Stimulated activated CD4-positive, alpha-beta T cell treated with anti-CD3 and anti-CD28 coated beads, TNF-alpha, amount 100 ng/mL, for 48 hours (primary cell): ENCODE measurements at regions not wholly inside any gene's neighbourhood (a gene's known extent, or its start where the extent isn't known, plus 50 kb on each side); places are given as distances from the start of the nearest gene placed in this dataset.
"Not testable (repeated sequence)": the region's sequence is repeated elsewhere in the genome, so short reads cannot be mapped to it uniquely, and the experiment has no call there.

ENCODE experiments used
- DNase-seq, 3 donors: peaks; one replicate each; pipeline ENCODE4 v3.0.0-alpha.2; 2020; ENCODE audit warnings: low read depth in 3 of 3

DNA sequence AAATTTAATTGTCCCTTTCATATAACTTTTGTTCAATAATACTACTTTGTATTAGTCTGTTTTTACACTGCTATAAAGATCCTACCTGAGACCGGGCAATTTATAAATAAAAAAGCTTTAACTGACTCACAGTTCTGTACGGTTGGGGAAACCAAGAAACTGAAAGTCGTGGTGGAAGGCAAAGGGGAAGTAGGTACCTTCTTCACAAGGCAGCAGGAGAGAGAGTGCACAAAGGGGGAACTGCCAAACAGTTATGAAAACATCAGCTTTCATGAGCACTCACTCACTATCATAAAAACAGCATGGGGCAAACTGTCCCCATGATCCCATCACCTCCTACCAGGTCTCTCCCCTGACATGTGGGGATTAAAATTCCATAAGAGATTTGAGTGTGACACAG is 1069.0 kb downstream of the FSCB start:
- no peak for DNase-seq

DNA sequence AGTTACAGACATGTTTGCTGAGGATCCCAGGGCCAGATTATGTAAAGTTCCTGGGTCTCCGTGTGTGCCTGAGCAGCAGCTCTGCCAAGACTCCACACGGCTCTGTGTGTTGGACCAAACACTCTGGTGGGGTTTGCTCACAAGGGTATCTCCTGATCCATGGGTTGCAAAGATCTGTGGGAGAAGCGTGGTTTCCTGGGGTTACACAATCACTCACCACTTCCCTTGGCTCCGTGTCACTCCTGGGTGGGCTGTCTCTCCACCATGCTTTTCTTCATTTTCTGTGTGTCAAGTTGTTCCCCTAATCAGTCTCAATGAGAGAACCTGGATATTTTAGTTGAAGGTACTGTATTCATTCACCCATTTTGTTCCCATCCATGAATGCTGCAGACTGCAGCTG is 1088.8 kb downstream of the FSCB start:
- no peak for DNase-seq

DNA sequence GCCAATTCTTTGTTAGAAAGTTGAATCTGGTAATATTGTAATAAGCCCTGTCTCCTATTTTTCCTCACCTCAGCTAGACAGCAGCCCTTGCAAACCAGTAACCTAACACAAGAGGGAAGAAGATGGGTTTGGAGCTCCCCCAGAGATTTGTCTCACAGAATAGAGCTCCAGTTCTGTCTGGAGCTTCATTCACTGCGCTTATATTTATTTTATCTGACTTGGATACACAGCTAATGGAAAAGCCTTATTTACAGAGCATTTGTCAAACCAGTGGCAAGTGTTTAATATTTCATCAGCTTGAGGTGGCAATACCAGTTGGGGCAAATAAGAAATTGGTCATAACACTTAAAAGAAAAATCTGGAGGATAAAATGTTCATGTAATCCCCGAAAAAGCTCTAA is 1094.0 kb downstream of the FSCB start:
- no peak for DNase-seq

DNA sequence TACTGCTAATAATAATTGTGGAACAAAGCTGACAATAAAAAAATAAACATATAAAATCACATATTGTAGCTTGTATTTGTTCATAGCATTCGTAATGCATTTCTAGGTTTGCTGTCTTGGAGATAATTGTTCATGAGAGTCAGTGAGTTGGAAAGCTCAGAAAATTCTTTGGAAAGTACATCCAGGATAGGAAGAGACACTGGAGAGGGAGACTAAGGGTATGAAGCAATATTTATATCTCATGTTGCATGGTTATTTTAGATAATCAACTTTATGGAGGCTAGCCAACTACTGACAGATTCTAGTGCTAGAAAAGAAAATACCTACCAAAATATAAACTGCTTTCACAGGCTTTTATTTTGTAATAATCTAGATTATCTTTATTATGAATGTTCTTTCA is 1095.2 kb downstream of the FSCB start:
- DNase-seq = no peak

DNA sequence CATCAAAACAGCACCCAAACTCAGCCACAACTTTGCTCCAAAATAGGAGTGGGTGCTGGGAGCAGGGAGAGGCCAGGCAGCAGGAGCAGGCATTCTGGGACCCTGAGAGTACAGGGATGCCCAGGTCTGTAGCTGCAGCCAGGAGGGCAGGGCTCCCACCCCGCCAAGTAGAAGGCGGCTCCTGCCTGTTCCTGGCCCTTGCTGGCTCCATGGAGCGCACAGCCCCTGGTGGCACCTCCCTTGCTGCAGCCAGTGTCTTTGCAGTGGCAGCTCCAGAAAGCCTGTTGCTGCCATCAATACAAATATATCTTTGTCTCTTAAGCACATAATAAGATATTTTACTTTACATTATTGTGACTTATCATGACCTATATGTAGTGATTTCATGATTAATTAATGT is 1096.5 kb downstream of the FSCB start:
- DNase-seq = no peak

DNA sequence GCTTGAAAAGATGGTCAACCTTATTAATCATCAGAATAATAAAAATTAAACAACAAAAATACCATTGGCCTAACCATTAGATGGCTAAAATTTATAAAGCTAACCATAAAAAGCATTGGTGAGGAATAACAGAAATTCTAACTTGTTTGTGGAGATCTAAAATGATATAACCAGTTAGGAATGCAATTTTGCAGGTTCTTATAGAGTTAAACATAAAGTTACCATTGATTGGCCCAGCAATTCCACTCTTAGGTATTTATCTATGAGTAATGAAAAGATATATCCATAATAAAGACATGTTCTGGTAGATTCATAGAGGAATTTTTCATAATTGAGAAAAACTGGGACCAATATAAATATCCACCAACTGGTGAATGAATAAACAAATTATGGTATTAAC is 1098.6 kb downstream of the FSCB start:
- DNase-seq = no peak

DNA sequence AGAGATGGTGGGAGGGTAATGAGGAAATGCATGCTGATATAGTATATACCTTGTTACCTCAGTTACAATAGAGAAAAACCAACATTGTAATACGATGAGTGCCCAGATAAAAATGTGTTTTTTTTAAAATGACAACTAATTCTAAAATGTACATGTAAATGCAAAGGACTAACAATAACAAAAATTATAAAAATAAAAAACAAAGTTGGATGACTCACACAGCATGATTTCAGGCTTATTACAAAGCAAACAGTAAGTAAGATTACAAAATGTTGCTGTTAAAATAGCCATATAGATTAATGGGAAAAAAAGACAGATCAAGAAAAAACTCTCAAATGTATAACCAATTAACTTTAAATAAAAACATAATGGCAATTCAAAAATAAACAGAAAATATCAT is 1099.4 kb downstream of the FSCB start:
- no peak for DNase-seq

DNA sequence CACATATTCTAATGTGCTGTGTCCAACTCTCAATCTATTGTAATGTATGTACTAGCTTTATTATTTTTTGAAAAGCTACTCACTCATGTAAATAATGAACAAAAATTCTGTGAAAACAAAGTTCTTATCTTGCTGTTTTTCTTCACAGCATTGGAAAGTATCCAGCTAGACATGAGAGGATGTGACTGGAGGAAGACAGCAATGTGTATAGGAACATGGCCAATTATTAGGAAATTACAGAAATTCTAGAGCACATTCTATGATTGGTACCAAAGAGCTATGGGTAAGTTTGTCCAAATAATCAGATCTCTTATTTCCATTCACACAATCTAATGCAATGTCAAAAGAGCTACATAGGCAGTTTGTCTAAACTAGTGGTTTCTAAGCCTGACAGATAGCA is 1100.2 kb downstream of the FSCB start:
- DNase-seq = no peak

DNA sequence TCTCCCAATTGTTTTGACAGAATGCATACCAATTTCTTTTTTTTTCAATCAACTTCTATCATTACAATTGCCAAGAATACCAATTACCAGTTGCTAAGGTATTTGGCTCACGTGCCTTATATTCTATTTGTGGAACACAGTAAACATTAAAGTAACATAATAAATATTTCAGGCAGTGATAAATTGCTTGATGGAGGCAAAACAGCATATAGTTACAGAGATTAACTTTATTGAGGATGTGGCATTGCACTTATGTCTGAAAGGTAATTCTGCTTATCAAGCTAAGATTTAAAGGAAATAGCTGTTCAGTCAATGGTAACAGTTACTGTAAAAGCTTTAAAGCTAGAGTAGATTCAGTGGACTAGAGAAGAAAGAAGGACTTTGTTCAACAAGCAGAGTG is 1107.8 kb downstream of the FSCB start:
- no peak for DNase-seq

DNA sequence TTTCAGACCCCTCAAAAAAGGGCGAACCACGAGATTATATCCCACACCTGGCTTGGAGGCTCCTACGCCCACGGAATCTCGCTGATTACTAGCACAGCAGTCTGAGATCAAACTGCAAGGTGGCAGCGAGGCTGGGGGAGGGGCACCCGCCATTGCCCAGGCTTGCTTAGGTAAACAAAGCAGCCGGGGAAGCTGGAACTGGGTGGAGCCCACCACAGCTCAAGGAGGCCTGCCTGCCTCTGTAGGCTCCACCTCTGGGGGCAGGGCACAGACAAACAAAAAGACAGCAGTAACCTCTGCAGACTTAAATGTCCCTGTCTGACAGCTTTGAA is 1136.6 kb downstream of the FSCB start:
- not testable (repeated sequence) for DNase-seq

DNA sequence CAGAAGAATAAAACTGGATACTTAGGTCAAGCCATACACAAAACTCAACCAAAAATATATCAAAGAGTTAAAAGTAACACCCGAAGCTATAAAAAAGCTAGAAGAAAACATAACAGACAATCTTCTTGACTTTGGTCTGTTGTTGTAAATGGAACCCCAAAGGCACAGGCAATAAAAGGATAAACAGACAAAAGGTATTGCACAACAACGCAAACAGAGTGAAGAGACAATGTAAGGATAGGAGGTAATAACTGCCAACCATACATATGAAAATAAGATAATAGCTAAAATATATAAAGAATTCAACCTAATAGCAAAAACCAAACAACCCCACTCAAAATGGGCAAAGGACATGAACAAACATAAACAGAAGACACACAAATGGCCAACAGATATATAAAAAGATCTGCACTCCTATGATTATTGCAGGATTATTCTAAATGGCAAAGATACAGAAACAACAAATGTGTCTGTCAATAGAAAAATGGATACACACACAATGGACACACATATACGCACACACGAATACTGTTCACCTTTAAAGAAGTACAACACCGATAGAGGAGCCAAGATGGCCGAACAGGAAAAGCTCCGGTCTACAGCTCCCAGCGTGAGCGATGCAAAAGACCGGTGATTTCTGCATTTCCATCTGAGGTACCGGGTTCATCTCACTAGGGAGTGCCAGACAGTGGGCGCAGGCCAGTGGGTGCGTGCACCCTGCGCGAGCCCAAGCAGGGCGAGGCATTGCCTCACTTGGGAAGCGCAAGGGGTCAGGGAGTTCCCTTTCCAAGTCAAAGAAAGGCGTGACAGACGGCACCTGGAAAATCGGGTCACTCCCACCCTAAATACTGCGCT is 1137.1 kb downstream of the FSCB start:
- DNase-seq = no peak

DNA sequence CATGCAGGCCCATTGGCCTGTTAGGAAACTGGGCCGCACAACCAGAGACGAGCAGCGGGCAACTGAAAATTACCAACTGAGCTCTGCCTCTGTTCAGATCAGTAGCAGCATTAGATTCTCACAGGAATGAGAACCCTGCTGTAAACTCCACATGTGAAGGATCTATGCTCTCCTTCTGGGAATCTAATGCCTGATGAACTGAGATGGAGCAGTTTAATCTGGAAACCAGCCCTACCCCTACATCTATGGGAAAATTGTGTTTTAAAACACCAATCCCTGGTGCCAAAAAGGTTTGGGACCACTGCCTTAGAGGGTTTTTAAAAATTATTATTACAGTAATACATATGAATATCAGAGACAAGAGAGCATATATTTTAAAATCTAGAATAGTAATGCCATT is 1144.5 kb downstream of the FSCB start:
- DNase-seq = no peak

DNA sequence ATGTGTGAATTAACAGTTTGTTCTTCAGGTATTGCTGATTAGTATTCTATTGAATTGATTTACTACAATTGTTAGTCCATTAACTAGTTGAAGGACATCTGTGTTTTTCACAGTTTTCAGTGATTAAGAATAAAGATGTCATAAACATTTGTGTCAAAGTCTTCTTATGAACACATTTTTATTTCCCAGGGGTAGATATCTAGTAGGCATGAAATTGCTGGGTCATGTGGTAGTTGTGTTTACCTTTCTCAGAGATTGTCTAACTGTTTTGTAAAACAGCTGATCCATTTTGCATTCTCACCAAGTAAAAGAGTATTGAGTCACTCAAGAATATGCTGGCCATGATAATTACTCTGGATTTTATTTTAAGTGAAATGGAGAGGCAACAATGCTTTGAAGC is 1145.3 kb downstream of the FSCB start:
- no peak for DNase-seq

DNA sequence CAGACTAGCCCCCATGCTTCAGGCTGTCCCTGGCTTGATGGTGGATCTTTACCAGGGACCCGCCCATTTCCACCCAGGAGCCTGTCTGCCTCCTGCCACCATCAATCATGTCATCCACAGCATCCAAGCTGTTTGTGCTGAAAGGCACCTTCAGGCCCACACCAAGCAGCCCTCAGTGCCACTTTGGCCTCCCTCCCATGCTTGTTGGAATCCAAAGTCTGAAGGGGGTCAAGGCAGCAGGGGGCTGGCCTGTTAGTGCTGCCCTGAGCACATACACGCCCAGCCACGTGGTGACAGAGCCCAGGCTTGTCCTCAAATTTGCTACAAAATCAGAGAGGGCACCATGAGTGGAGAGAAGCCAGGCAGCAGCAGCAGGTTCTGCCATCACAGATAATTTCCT is 1146.8 kb downstream of the FSCB start:
- no peak for DNase-seq

DNA sequence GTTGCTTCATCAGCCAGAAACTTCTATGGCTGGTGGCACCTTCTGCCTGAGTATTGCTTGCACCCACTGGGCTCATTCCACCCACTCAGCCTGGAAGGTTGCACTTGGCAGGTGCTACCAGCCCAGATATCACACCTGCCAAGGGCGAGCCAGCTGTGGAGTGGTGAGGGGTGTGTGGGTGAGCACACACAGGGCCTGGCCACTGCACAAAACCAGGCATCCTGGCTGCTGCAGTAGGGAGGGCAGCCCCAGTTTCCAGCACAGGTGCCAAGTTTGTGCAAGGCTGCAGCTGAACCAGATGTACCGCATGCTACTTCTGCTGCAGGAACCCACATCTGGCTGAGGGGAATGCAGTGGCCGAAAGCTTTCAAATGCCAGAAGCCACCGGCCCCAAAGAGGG is 1147.8 kb downstream of the FSCB start:
- DNase-seq = no peak

DNA sequence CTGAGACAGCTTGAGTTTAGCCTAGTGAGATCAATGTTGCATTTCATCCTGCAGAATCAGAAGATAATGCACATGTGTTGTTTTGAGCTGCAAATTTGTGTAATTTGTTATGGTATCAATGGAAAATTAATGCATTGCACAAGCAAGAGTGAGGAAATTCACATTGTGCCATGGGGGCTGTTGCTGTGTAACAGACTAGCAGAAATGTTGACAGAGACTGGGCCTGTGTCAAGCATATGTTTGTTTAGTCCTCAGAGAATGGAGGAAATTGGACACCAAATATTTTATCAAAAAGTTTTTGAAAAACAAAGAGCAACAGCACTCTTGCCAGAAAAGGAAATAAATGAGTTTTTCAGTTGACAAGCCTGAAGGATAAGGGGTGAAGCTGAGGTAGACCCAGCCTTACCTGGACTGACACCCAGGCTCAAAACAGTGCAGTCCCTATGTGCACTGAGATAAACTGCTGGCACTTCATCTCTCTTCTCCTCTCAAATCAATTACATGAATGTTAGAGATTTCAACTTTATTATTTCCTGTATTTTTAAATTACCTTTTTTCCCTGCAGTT is 1150.0 kb downstream of the FSCB start:
- no peak for DNase-seq

DNA sequence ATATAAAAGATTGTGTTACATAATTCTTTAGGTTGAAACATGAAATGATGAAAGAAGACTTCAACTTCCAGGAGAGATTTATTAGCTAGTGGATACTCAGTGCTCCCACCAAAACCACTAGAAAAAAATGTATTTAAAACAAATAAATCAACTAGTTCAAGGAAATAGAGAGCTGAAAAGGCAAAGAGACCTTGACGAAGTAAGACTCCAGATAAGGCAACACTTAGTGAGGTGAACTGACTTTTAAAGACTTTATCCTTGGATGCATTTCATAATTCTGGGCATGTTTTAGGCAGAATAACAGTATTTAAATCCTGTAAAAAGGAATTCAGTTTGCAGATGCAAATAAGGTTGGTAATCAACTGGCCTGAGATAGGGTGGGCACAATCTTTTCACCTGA is 1150.7 kb downstream of the FSCB start:
- DNase-seq = no peak

DNA sequence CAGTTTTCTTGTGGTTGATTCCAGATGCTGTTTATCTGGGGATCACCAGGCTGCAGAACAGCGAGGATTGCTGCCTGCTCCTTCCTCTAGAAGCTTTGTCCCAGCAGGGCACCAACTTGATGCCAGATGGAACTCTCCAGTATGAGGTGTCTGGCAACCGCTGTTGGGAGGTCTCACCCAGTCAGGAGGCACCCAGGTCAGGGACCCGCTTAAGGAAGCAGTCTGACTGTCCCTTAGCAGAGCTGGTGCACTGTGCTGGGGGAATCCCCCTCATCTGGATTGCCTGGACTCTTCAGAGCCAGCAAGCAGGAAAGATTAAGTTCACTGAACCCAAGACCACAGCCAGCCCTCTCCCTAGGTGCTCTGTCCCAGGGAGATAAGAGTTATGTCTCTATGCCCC is 1165.2 kb downstream of the FSCB start:
- DNase-seq = no peak

DNA sequence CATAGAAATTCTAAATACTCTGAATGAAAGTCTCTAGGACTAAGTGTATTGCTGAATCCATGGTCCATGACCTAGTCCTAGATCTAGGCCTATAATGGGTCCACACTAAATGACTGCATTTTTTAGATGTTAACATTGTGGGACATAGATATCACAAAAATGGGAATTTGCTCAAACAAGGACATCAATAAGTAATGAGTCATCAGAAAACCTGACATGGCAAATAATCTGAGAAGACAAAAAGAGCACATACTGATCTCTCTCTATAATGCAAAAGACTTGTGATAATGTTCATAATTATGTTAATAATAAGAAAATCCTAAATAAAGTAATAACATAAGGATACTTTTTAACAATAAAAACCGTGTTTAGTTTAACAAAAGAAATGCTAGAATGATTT is 1168.4 kb downstream of the FSCB start:
- DNase-seq = no peak

DNA sequence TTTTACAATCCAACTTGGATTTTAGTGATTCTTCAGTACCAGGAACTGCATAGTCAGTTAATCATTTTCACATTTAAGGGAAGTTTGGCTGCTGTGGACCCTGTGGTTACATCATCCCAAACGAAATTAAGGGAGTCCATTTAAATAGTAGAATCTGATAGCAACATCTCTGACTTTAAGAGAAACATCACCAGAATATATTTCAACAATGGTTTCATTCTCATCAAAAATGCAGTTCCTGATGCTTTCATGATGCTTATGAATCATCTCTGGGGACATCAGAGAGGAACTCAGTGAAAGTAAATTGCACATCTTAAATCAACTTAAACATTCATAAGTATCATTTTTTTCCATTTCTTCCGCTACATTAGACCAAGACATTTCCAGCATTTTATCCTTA is 1170.7 kb downstream of the FSCB start:
- DNase-seq = no peak

DNA sequence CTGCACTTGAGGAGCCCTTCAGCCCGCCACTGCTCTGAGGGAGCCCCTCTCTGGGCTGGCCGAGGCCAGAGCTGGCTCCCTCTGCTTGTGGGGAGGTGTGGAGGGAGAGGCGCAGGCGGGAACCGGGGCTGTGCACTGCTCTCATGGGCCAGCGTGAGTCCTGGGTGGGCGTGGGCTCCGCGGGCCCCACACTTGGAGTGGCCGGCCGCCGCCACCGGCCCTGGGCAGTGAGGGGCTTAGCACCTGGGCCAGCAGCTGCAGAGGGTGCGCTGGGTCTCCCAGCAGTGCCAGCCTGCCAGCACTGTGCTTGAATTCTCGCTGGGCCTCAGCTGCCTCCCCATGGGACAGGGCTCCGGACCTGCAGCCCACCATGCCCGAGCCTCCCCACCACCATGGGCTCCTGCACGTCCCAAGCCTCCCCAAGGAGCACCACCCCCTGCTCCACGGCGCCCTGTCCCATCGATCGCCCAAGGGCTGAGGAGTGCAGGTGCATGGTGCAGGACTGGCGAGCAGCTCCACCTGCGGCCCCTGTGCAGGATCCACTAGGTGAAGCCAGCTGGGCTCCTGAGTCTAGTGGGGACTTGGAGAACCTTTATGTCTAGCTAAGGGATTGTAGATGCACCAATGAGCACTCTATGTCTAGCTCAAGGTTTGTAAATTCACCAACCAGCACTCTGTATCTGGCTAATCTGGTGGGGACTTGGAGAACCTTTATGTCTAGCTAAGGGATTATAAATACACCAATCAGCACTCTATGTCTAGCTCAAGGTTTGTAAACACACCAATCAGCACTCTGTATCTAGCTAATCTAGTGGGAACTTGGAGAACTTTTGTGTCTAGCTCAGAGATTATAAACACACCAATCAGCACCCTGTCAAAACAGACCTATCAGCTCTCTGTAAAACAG is 1180.3 kb downstream of the FSCB start:
- not testable (repeated sequence) for DNase-seq

DNA sequence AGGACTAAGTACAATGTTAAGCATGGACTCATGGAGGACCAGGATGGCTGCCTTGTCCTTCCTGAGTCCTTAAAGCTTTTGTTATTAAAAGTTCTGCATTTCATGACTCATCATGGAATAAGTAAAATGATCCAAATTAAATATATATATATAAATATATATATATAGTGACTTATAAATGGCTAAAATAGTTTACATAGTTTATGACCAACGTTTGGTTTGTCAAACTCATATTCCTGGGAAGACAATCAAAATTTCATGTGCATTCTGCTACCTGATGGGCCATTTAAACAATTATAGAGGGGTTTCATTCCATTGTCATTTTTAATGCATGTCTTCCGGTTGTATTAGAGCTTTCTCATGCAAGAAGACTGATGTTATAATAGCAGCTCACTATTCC is 1190.7 kb downstream of the FSCB start:
- no peak for DNase-seq

DNA sequence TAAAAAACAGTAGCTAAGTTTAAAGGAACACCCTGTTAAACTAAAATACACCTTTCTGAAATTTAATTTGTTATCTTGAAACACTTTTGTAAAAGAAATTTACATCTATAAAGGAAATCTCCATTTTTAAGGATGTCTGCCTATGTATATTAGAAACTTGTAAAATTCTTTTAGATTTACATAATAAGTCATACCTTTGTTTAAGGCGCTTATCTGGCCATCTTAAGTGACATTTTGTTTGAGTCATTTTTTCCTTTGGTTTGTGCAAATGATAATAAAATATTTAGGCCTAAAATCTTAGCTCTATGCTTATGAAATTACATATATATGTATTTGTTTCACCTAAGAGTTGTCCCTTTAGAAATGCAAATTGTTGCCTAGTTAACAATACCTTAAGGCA is 1193.4 kb downstream of the FSCB start:
- no peak for DNase-seq
